ENCODE measurements at regions not wholly inside any gene's neighbourhood (a gene's known extent, or its start where the extent isn't known, plus 50 kb on each side); places are given as distances from the start of the nearest gene placed in this dataset.
A peak's percentile ranks its signal among the peaks of the same experiment; 100 is the strongest.

- no peak for TF ChIP-seq MAZ (IDR thresholded peaks at IDR 0.05; ENCODE audit: borderline replicate concordance, low read depth, low read length)
- TF ChIP-seq CEBPB (IDR thresholded peaks at IDR 0.05), result peak in 1 of 2 experiments; percentile 28; a peak in 1 of 4 replicates
- no peak for TF ChIP-seq POLR2AphosphoS2 (conservative IDR thresholded peaks at IDR 0.05; ENCODE audit: low read length)
Observed at GRCh38 chr5:96087939-96088338, 126.3 kb upstream of the ELL2 start (continued).

- CTCF ChIA-PET, result interaction anchor here (0.9 kb wide), 1 partner anchor 252 kb away, joined by 4 read pairs; no protein-coding TSS in a partner anchor
- DNase-seq (ENCODE audit: low read depth in 1 of 2, low spot score in 1 of 2), result no peak
- no peak for TF ChIP-seq BCL3 (IDR thresholded peaks at IDR 0.05)
- TF ChIP-seq TP53 (CRISPR knock-in tag; IDR thresholded peaks at IDR 0.05), result no peak
- TF ChIP-seq JUN (IDR thresholded peaks at IDR 0.05), result no peak
- no peak for TF ChIP-seq FOSB (CRISPR knock-in tag; IDR thresholded peaks at IDR 0.05)
- TF ChIP-seq HMGXB4 (CRISPR knock-in tag; IDR thresholded peaks at IDR 0.05; ENCODE audit: borderline replicate concordance), result no peak
- no peak for TF ChIP-seq KDM1A (IDR thresholded peaks at IDR 0.05; ENCODE audit: low read depth)
- peak; percentile 19 to 50; a peak in 2 of 4 replicates for TF ChIP-seq CEBPB (IDR thresholded peaks at IDR 0.05)
Observed at GRCh38 chr5:96084874-96085506, 123.3 kb upstream of the ELL2 start.

GRCh38 chr5:96083361-96083881 is 121.8 kb upstream of the ELL2 start:
- ChIA-PET POLR2A (no interaction called here), CTCF (no interaction called here)
- FAIRE-seq, result peak; percentile 72
- peak overlapping the region; percentile 17 to 38; a peak in 3 of 6 replicates for H3K27ac ChIP-seq
- H3K9me3 ChIP-seq, result no peaks in the 10 kb centered on the region
- no peak overlapping the region for H3K4me3 ChIP-seq
- H3K4me1 ChIP-seq, result peaks cover 56% of the 10 kb centered on the region
- H3K4me2 ChIP-seq, result no peak overlapping the region
- DNase-seq (ENCODE audit: low read depth in 1 of 2, low spot score in 1 of 2), result no peak
- WGBS (ENCODE audit: missing lambda C conversion rate), result 85% methylated on average over 4 of the region's 4 CpGs
- ATAC-seq, result no peak
- TF ChIP-seq MYC (IDR thresholded peaks at IDR 0.05; ENCODE audit: borderline replicate concordance, low read length) (no peak), PHF8 (IDR thresholded peaks at IDR 0.05; ENCODE audit: borderline replicate concordance, low read depth) (no peak), CBX2 (IDR thresholded peaks at IDR 0.05; ENCODE audit: borderline replicate concordance, low read depth) (no peak)

More at GRCh38 chr5:96084874-96085506, 123.3 kb upstream of the ELL2 start:
- Histone ChIP-seq H3K9me3 (no peaks in the 10 kb centered on the region), H3K27ac (peak overlapping the region; percentile 41 to 71), H3K4me2 (peak overlapping the region; percentile 45), H3K4me3 (no peak overlapping the region), H3K4me1 (peaks cover 51% of the 10 kb centered on the region)
- 32% methylated on average over 2 of the region's 2 CpGs for WGBS (ENCODE audit: missing lambda C conversion rate)
- POLR2A ChIA-PET, result no interaction called here
- FAIRE-seq (no peak), ATAC-seq (peak; percentile 41 to 52; a peak in 4 of 6 replicates)

- no peak overlapping the region for H3K4me3 ChIP-seq
- TF ChIP-seq KDM5A (IDR thresholded peaks at IDR 0.05) (no peak), ELK1 (IDR thresholded peaks at IDR 0.05; ENCODE audit: low read depth, low read length) (no peak), JUNB (IDR thresholded peaks at IDR 0.05) (no peak)
- ATAC-seq, result no peak; a peak in 1 of 6 replicates
- no peak for DNase-seq (ENCODE audit: low read depth in 1 of 2, low spot score in 1 of 2)
- peak overlapping the region; percentile 76 to 79 for H3K27ac ChIP-seq
- ChIA-PET CTCF (interaction anchor here (0.6 to 1.5 kb wide), 5 partner anchors 11 to 237 kb away, joined by 3 to 5 read pairs (median 3); partner anchors contain the start of gene ELL2), POLR2A (no interaction called here)
- H3K4me2 ChIP-seq, result peak overlapping the region; percentile 18; the same call in 1 of the 3 replicates
- no peaks in the 10 kb centered on the region for H3K9me3 ChIP-seq
- peaks cover 55% of the 10 kb centered on the region for H3K4me1 ChIP-seq
- no peak for FAIRE-seq
- 91% methylated on average over 2 of the region's 2 CpGs for WGBS (ENCODE audit: missing lambda C conversion rate)
Observed at GRCh38 chr5:96081276-96081858, 119.7 kb upstream of the ELL2 start.

Data from A549 (cell line).